Sigmoid colon (tissue), 6 donors: ENCODE measurements at regions not wholly inside any gene's neighbourhood (a gene's known extent, or its start where the extent isn't known, plus 50 kb on each side); places are given as distances from the start of the nearest gene placed in this dataset.

Experiments used
- DNase-seq: peaks from one replicate; pipeline ENCODE4 v3.0.0-alpha.2; 2019
- H3K27ac ChIP-seq, 4 donors: fragments of 200-600 bp; sonication (generic); one replicate each; pipeline ENCODE4 v1.5.1; 2016 to 2019; ENCODE audit warnings: mild to moderate bottlenecking in 1 of 4
- H3K27me3 ChIP-seq, 3 donors: fragments of 200-600 bp; sonication (generic); one replicate each; pipeline ENCODE4 v1.5.1; 2019; ENCODE audit warnings: mild to moderate bottlenecking in 1 of 3
- H3K36me3 ChIP-seq, 4 donors: fragments of 200-600 bp; sonication (generic); one replicate each; pipeline ENCODE4 v1.5.1; 2016 to 2019
- H3K4me1 ChIP-seq, 4 donors: fragments of 200-600 bp; sonication (generic); one replicate each; pipeline ENCODE4 v1.5.1; 2017 to 2019
- H3K4me3 ChIP-seq, 4 donors: fragments of 200-600 bp; sonication (generic); one replicate each; pipeline ENCODE4 v1.5.1; 2017 to 2019; ENCODE audit warnings: mild to moderate bottlenecking in 2 of 4, moderate library complexity in 1 of 4
- H3K9me3 ChIP-seq, 4 donors: fragments of 200-600 bp in 3 of 4; sonication (generic) in 3 of 4; one replicate each; pipeline versions ENCODE4 v1.5.1 to v1.6.1; 2013 to 2019
- EP300 ChIP-seq, 4 donors: sonication (generic); formaldehyde crosslinking; IDR thresholded peaks; one replicate each; pipeline ENCODE4 v1.6.1; 2017; ENCODE audit warnings: antibody characterized with exemption in 4 of 4
- POLR2A ChIP-seq, 2 donors: fragments of 450-650 bp; IDR thresholded peaks; one replicate each; pipeline ENCODE4 v1.6.1; 2016; ENCODE audit warnings: antibody characterized with exemption in 2 of 2, mild to moderate bottlenecking in 2 of 2, moderate library complexity in 2 of 2
- POLR2AphosphoS5 ChIP-seq, 4 donors: sonication (generic); formaldehyde crosslinking; IDR thresholded peaks; one replicate each; pipeline ENCODE4 v1.6.1; 2017; ENCODE audit warnings: antibody characterized with exemption in 4 of 4
- WGBS, 2 donors: extraction: QIAGEN DNeasy Blood & Tissue Kit; methylation state at CpG; one replicate each; pipeline ENCODE4 v1.1.7; 2013; 5-methylcytosine and 5-hydroxymethylcytosine counted together
- intact Hi-C: fragments of 100-400 bp; cut with DNase I; formaldehyde crosslinking; loops from one replicate; pipeline ENCODE4 v1.15.1; 2023
- TF ChIP-seq, protein P1 (sequence below), 4 experiments: fragments of 450-650 bp in 3 of 4; fragments of 200-600 bp in 1 of 4; IDR thresholded peaks; one replicate each; pipeline ENCODE4 v1.5.1; 2016 to 2019; ENCODE audit warnings: antibody characterized with exemption in 4 of 4, mild to moderate bottlenecking in 3 of 4, moderate library complexity in 2 of 4
- donor health status: healthy with polysubstance abuse.
- donor health status: healthy.

- Histone ChIP-seq H3K36me3 (no peaks in the 10 kb centered on the region), H3K27me3 (no peaks in the 10 kb centered on the region), H3K4me1 (peaks cover 0 to 18% (median 14%) of the 10 kb centered on the region in 4 donors), H3K27ac (peak overlapping the region in 2 of 4 donors; percentile 18 to 39), H3K4me3 (no peak overlapping the region), H3K9me3 (no peaks in the 10 kb centered on the region)
- WGBS, 2 donors = 64 to 90% methylated on average over 7 of the region's 7 CpGs
- intact Hi-C loops = no loop called here
- DNase-seq = no peak
- TF ChIP-seq, protein P1, sequence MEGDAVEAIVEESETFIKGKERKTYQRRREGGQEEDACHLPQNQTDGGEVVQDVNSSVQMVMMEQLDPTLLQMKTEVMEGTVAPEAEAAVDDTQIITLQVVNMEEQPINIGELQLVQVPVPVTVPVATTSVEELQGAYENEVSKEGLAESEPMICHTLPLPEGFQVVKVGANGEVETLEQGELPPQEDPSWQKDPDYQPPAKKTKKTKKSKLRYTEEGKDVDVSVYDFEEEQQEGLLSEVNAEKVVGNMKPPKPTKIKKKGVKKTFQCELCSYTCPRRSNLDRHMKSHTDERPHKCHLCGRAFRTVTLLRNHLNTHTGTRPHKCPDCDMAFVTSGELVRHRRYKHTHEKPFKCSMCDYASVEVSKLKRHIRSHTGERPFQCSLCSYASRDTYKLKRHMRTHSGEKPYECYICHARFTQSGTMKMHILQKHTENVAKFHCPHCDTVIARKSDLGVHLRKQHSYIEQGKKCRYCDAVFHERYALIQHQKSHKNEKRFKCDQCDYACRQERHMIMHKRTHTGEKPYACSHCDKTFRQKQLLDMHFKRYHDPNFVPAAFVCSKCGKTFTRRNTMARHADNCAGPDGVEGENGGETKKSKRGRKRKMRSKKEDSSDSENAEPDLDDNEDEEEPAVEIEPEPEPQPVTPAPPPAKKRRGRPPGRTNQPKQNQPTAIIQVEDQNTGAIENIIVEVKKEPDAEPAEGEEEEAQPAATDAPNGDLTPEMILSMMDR (IDR thresholded peaks at IDR 0.05) = no peak
- TF ChIP-seq POLR2A (IDR thresholded peaks at IDR 0.05) = no peak
Observed at GRCh38 chr2:9760902-9761228, 82.4 kb upstream of the TAF1B start.

DNA sequence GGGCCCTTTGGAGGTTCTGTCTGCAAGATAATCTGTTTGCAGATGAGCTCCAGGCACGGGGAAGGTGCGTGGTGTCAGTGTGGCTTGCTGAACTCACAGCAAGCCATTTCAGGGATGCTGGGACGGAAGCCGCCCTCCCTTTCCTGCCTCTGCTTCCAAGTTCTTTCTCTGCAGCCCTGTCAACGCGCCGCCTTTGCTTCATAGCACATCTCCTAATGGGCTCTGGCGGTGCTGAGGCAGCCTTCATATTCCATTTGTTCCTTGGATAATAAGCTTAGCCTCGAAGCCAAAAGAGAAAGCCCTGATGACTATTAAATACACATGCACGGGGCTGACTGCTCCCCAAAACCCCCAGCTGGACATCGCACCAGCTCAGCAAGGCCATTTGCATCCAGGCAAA is 81.7 kb upstream of the TAF1B start:
- peak; percentile 82 for DNase-seq
- Histone ChIP-seq H3K9me3 (no peaks in the 10 kb centered on the region), H3K4me3 (no peak overlapping the region), H3K4me1 (peaks cover 0 to 18% (median 14%) of the 10 kb centered on the region in 4 donors), H3K27ac (peak overlapping the region in 2 of 4 donors; percentile 18 to 39), H3K36me3 (no peaks in the 10 kb centered on the region), H3K27me3 (no peaks in the 10 kb centered on the region)
- intact Hi-C loops = no loop called here
- TF ChIP-seq POLR2AphosphoS5 (IDR thresholded peaks at IDR 0.05) (no peak), POLR2A (IDR thresholded peaks at IDR 0.05) (no peak), EP300 (IDR thresholded peaks at IDR 0.05) (no peak)
- TF ChIP-seq, protein P1 (IDR thresholded peaks at IDR 0.05) = no peak
- 89 to 94% methylated on average over 11 of the region's 11 CpGs for WGBS, 2 donors

GRCh38 chr2:9762164-9762563 is 81.1 kb upstream of the TAF1B start:
- DNase-seq = no peak
- intact Hi-C loops = no loop called here
- no peaks in the 10 kb centered on the region for H3K9me3 ChIP-seq
- 90 to 95% methylated on average over 5 of the region's 5 CpGs for WGBS, 2 donors
- H3K36me3 ChIP-seq = no peaks in the 10 kb centered on the region
- no peak for TF ChIP-seq POLR2AphosphoS5 (IDR thresholded peaks at IDR 0.05)
- no peak for TF ChIP-seq POLR2A (IDR thresholded peaks at IDR 0.05)
- no peak for TF ChIP-seq EP300 (IDR thresholded peaks at IDR 0.05)
- TF ChIP-seq, protein P1 (IDR thresholded peaks at IDR 0.05) = no peak
- H3K4me1 ChIP-seq = peaks cover 0 to 14% (median 11%) of the 10 kb centered on the region in 4 donors
- no peaks in the 10 kb centered on the region for H3K27me3 ChIP-seq
- H3K4me3 ChIP-seq = no peak overlapping the region
- H3K27ac ChIP-seq = peak overlapping the region in 1 of 4 donors; percentile 39

DNA sequence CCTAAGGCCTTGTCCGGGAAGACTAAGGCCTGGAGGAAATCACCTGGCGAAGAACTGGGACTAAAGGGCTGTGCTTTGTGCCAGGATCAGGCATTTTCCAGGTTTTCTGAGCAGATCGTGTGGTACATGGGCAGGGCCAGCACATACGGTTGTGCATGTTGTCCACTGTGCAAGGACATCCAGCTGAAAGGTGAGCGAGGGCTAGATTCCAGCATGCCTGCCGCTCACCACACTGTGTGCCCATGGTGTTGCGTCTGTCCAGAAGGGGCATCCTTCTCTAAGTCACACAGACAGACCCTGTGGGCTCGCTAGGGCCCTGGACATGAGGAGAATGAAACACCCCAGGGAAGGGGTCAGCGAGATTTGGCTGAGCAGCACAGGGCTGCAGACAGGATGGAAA is 80.3 kb upstream of the TAF1B start:
- H3K4me3 ChIP-seq = no peak overlapping the region
- no peak for DNase-seq
- H3K27ac ChIP-seq = peak overlapping the region in 1 of 4 donors; percentile 36
- H3K9me3 ChIP-seq = no peaks in the 10 kb centered on the region
- intact Hi-C loops = no loop called here
- 92 to 95% methylated on average over 9 of the region's 9 CpGs for WGBS, 2 donors
- peaks cover 0 to 6% (median 3%) of the 10 kb centered on the region in 4 donors for H3K4me1 ChIP-seq
- no peak for TF ChIP-seq POLR2AphosphoS5 (IDR thresholded peaks at IDR 0.05)
- TF ChIP-seq, protein P1 (IDR thresholded peaks at IDR 0.05) = no peak
- no peak for TF ChIP-seq EP300 (IDR thresholded peaks at IDR 0.05)
- TF ChIP-seq POLR2A (IDR thresholded peaks at IDR 0.05) = no peak
- no peaks in the 10 kb centered on the region for H3K27me3 ChIP-seq
- no peaks in the 10 kb centered on the region for H3K36me3 ChIP-seq

DNA sequence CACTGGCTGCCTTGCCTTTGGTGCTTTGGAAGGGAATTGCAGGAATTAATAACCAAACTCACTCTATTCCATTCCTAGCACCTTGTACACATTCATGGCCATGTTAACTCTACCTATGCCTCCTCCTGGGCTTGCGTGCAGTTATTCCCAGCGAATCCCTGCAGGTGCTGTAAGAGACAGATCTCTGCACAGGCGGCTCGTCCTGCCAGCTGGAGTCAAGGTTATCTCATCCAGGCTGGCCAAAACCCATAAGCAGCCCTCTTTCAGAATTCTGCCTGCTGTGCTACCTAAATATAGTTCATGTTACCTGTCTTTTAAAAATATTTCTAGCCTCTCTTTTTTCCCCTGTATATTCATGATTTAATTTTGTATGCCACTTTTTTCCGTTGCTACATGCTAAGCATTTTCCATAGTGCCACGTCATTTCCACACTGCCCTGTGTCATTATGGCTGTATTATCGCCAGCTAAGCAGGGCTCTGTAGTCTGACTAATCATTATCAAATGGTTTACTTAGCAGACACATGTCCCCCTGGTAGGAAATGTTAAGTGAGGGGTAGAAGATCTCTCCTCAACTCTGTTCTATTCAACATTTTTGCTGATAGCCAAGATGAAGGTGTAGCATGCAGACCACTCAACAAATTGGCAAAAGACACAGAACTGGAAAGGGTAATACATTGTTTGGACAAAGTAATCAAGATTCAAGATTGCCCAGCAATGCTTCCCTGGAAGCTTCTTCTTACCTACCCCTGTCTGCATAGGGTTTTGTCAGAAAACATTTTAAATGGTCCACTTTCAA is 79.7 kb upstream of the TAF1B start:
- WGBS, 2 donors = 72 to 86% methylated on average over 7 of the region's 7 CpGs
- H3K4me3 ChIP-seq = no peak overlapping the region
- DNase-seq = no peak
- intact Hi-C loops = no loop called here
- no peaks in the 10 kb centered on the region for H3K27me3 ChIP-seq
- no peaks in the 10 kb centered on the region for H3K9me3 ChIP-seq
- no peak for TF ChIP-seq POLR2AphosphoS5 (IDR thresholded peaks at IDR 0.05)
- no peaks in the 10 kb centered on the region for H3K36me3 ChIP-seq
- no peak overlapping the region for H3K27ac ChIP-seq
- no peaks in the 10 kb centered on the region for H3K4me1 ChIP-seq
